K562 (cell line): ENCODE measurements at regions not wholly inside any gene's neighbourhood (a gene's known extent, or its start where the extent isn't known, plus 50 kb on each side); places are given as distances from the start of the nearest gene placed in this dataset.

Experiments
- ATAC-seq: fragments of 200-7000 bp; cut with Tn5 transposase; 3 replicates; pipeline ENCODE4 v1.9.1; 2020; ENCODE audit warnings: moderate library complexity
- BruUV-seq: library from RNA; stranded (reverse); fragments of 400-500 nt; replicated peaks from 2 replicates; lab custom pipeline; 2021; lab: Mats Ljungman, UMichigan
- CTCF ChIA-PET: fragments of 300-600 bp; formaldehyde crosslinking; extraction: SDS; loops from one replicate; lab custom pipeline; 2021; ENCODE audit warnings: low intra/inter-chr PET ratio; lab: Yijun Ruan, JAX
- POLR2A ChIA-PET: fragments of 300-600, 350-650 bp; sonication (Branson Sonifier 250); formaldehyde crosslinking; extraction: SDS; loops from one replicate; lab custom pipeline; 2021; ENCODE audit warnings: antibody characterized with exemption, inconsistent platforms; lab: Yijun Ruan, JAX
- DNase-seq, 4 experiments: peaks; one replicate each; pipeline versions ENCODE4 v3.0.0 to v3.0.0-alpha.2; 2011 to 2018; ENCODE audit warnings: low spot score in 3 of 4, mixed read lengths in 3 of 4; ENCODE audit errors: extremely low read depth in 1 of 4
- FAIRE-seq: peaks from 2 replicates; lab custom pipeline; 2011; peaks lifted over from hg19 to GRCh38; lab: Jason Lieb, UNC
- H2AFZ ChIP-seq: 2 replicates; pipeline ENCODE4 v1.6.0; 2011; ENCODE audit warnings: low read depth, low read length, control low read depth, inconsistent platforms
- H3K27ac ChIP-seq: fragments of 200-600 bp; 3 replicates; pipeline ENCODE4 v1.8.0; 2011; ENCODE audit warnings: low read depth, mild to moderate bottlenecking, control low read depth, inconsistent platforms, low read length, moderate library complexity, mixed read lengths; ENCODE audit errors: extremely low read depth
- H3K27me3 ChIP-seq, 2 experiments: fragments of 300-600 bp in 1 of 2; 2 replicates in 1 of 2; 3 replicates in 1 of 2; pipeline versions ENCODE4 v1.6.0 to v1.8.0; 2011; ENCODE audit warnings: inconsistent platforms in 2 of 2, low read length in 2 of 2, mild to moderate bottlenecking in 1 of 2, mixed read lengths in 1 of 2, moderate library complexity in 1 of 2; ENCODE audit not compliant: control insufficient read depth in 2 of 2, insufficient read depth in 2 of 2
- H3K36me3 ChIP-seq: fragments of 300-600 bp; 3 replicates; pipeline ENCODE4 v1.8.0; 2011; ENCODE audit warnings: mild to moderate bottlenecking, low read length, inconsistent platforms; ENCODE audit not compliant: control insufficient read depth, insufficient read depth
- H3K4me1 ChIP-seq, 2 experiments: fragments of 200-600 bp in 1 of 2; replicated peaks in 1 of 2; 2 replicates in 1 of 2; 3 replicates in 1 of 2; pipeline versions ENCODE4 v1.5.1 to v1.8.0; 2011; ENCODE audit warnings: inconsistent platforms in 2 of 2, low read length in 2 of 2, mild to moderate bottlenecking in 1 of 2, mixed read lengths in 1 of 2, moderate library complexity in 1 of 2; ENCODE audit not compliant: control insufficient read depth in 2 of 2, insufficient read depth in 2 of 2
- H3K4me2 ChIP-seq: 2 replicates; pipeline ENCODE4 v1.6.1; 2011; ENCODE audit warnings: low read length, control low read depth, inconsistent platforms, mixed read lengths; ENCODE audit not compliant: insufficient read depth
- H3K4me3 ChIP-seq: fragments of 200-600 bp; sonication (generic), shearing (Covaris generic); 2 replicates; pipeline ENCODE4 v1.5.1; 2016; ENCODE audit warnings: control low read depth, inconsistent platforms
- H3K79me2 ChIP-seq: fragments of 200-600 bp; 3 replicates; pipeline ENCODE4 v1.8.0; 2011; ENCODE audit warnings: low read length, inconsistent platforms; ENCODE audit not compliant: control insufficient read depth, insufficient read depth
- H3K9ac ChIP-seq, 2 experiments: 2 replicates each; pipeline versions ENCODE4 v1.6.0 to v1.6.1; 2011; ENCODE audit warnings: low read depth in 2 of 2, low read length in 2 of 2, control low read depth in 1 of 2, inconsistent platforms in 1 of 2, mild to moderate bottlenecking in 1 of 2, mixed read lengths in 1 of 2; ENCODE audit not compliant: insufficient read depth in 1 of 2
- H3K9me1 ChIP-seq: one replicate; pipeline ENCODE4 v1.6.0; 2011; ENCODE audit warnings: inconsistent platforms, mild to moderate bottlenecking, low read length, moderate library complexity; ENCODE audit not compliant: control insufficient read depth, insufficient read depth
- H3K9me3 ChIP-seq: replicated peaks from 2 replicates; pipeline ENCODE4 v1.5.1; 2011; ENCODE audit warnings: low read depth, low read length, inconsistent platforms; ENCODE audit not compliant: control insufficient read depth, insufficient read depth
- H4K20me1 ChIP-seq: replicated peaks from 2 replicates; pipeline ENCODE4 v1.6.1; 2011; ENCODE audit warnings: low read length, inconsistent platforms, mixed read lengths; ENCODE audit not compliant: control insufficient read depth, insufficient read depth
- HOXB6 ChIP-seq: fragments of 250-450 bp; sonication (Bioruptor Pico); IDR thresholded peaks from 2 replicates; pipeline ENCODE4 v1.5.1; 2022; ENCODE audit warnings: mild to moderate bottlenecking, borderline replicate concordance
- KDM5B ChIP-seq: fragments of 200-600 bp; sonication (generic); IDR thresholded peaks from 2 replicates; pipeline ENCODE4 v1.6.1; 2012; ENCODE audit warnings: low read depth, mild to moderate bottlenecking, moderate library complexity, low read length, control low read depth, inconsistent platforms; ENCODE audit not compliant: insufficient replicate concordance
- NUFIP1 ChIP-seq: fragments of 450-650 bp; IDR thresholded peaks from 2 replicates; pipeline ENCODE4 v1.6.1; 2018; ENCODE audit not compliant: partially characterized antibody
- ZBTB11 ChIP-seq, 3 experiments: fragments of 200-800 bp in 1 of 3; fragments of 250-450 bp in 1 of 3; fragments of 450-650 bp in 1 of 3; sonication (Bioruptor Pico) in 1 of 3; sonication (Bioruptor generic) in 1 of 3; formaldehyde crosslinking in 1 of 3; IDR thresholded peaks; 2 replicates each; pipeline versions ENCODE4 v1.6.1 to v1.8.0; 2016 to 2022; ENCODE audit warnings: mild to moderate bottlenecking in 2 of 3, missing genetic modification characterization in 2 of 3, missing compliant biosample characterization in 1 of 3, moderate library complexity in 1 of 3
- WGBS: fragments of 100-300 bp; shearing (Covaris generic); methylation state at CpG from one replicate; pipeline ENCODE4 v1.1.6; 2016; ENCODE audit warnings: low coverage, mixed read lengths; ENCODE audit not compliant: insufficient coverage; ENCODE audit errors: missing lambda C conversion rate; 5-methylcytosine and 5-hydroxymethylcytosine counted together
- in situ Hi-C: fragments of 300-500 bp; cut with MboI; formaldehyde crosslinking; loops from 4 replicates; pipeline ENCODE4 v1.15.0; 2018; ENCODE audit warnings: inconsistent platforms, mixed read lengths
- intact Hi-C: fragments of 100-400 bp; cut with micrococcal nuclease; formaldehyde crosslinking; loops from 2 replicates; pipeline ENCODE4 v1.14.2; 2022

GRCh38 chr12:13691598-13691997, 289.8 kb downstream of the GRIN2B start:
- Histone ChIP-seq H3K36me3 (no peaks in the 10 kb centered on the region), H3K4me2 (no peak overlapping the region), H4K20me1 (no peaks in the 10 kb centered on the region), H3K9me3 (no peaks in the 10 kb centered on the region), H3K9me1 (no peaks in the 10 kb centered on the region), H2AFZ (no peak overlapping the region), H3K27me3 (no peaks in the 10 kb centered on the region), H3K27ac (no peak overlapping the region), H3K9ac (no peak overlapping the region), H3K79me2 (no peaks in the 10 kb centered on the region), H3K4me1 (no peaks in the 10 kb centered on the region), H3K4me3 (no peak overlapping the region)
- TF ChIP-seq HOXB6 (no peak), KDM5B (no peak), NUFIP1 (no peak), ZBTB11 (CRISPR knock-in tag; IDR thresholded peaks at IDR 0.05) (no peak)
- 0% methylated on average over 1 of the region's 1 CpG for WGBS
- POLR2A ChIA-PET: no interaction called here
- no peak for FAIRE-seq
- in situ Hi-C loops: no loop called here
- intact Hi-C loops: no loop called here
- no TSS peak for BruUV-seq
- CTCF ChIA-PET: no interaction called here
- no peak for ATAC-seq
- DNase-seq: no peak
